SU-DHL-6 (cell line): ENCODE measurements at regions not wholly inside any gene's neighbourhood (a gene's known extent, or its start where the extent isn't known, plus 50 kb on each side); places are given as distances from the start of the nearest gene placed in this dataset.

Experiments used
- H2AFZ ChIP-seq: fragments of 200-600 bp; sonication (generic); 2 replicates; pipeline ENCODE4 v1.6.1; 2014; ENCODE audit warnings: low read depth, mild to moderate bottlenecking, moderate library complexity, mixed read lengths, antibody characterized with exemption, low read length; ENCODE audit not compliant: severe bottlenecking
- H3F3A ChIP-seq: fragments of 200-600 bp; shearing (Covaris generic); 2 replicates; pipeline ENCODE4 v1.6.0; 2016; ENCODE audit warnings: antibody characterized with exemption, mild to moderate bottlenecking; ENCODE audit not compliant: insufficient read depth
- H3K27ac ChIP-seq: fragments of 200-600 bp; sonication (generic); 2 replicates; pipeline ENCODE4 v1.5.1; 2016; ENCODE audit warnings: low read depth, mild to moderate bottlenecking, low read length, moderate library complexity, mixed read lengths
- H3K27me3 ChIP-seq: fragments of 200-600 bp; sonication (generic), shearing (Covaris generic); 2 replicates; pipeline ENCODE4 v1.6.0; 2014; ENCODE audit warnings: mild to moderate bottlenecking, low read length
- H3K36me3 ChIP-seq: fragments of 200-600 bp; sonication (generic); 2 replicates; pipeline ENCODE4 v1.6.1; 2014; ENCODE audit warnings: mild to moderate bottlenecking, low read length, mixed read lengths
- H3K4me2 ChIP-seq: fragments of 300-600, 200-600 bp; shearing (Covaris generic), sonication (generic); 2 replicates; pipeline ENCODE4 v1.6.0; 2014; ENCODE audit warnings: low read length, low read depth, mild to moderate bottlenecking; ENCODE audit not compliant: poor library complexity, severe bottlenecking
- H3K4me3 ChIP-seq: fragments of 200-600 bp; sonication (generic); 2 replicates; pipeline ENCODE4 v1.5.1; 2014; ENCODE audit warnings: antibody characterized with exemption, low read length, mild to moderate bottlenecking, mixed read lengths; ENCODE audit not compliant: insufficient read depth, poor library complexity, severe bottlenecking
- H3K79me2 ChIP-seq: fragments of 200-600 bp; sonication (generic); 2 replicates; pipeline ENCODE4 v1.6.1; 2014; ENCODE audit warnings: mild to moderate bottlenecking, low read length, moderate library complexity; ENCODE audit not compliant: insufficient read depth
- H3K9ac ChIP-seq: fragments of 200-600 bp; sonication (generic); 2 replicates; pipeline ENCODE4 v1.7.0; 2014; ENCODE audit warnings: mild to moderate bottlenecking, low read length
- H3K9me2 ChIP-seq: fragments of 200-600 bp; sonication (generic); replicated peaks from 2 replicates; pipeline ENCODE4 v1.6.1; 2014; ENCODE audit warnings: low read length; ENCODE audit not compliant: insufficient read depth
- H3K9me3 ChIP-seq: fragments of 200-600 bp; sonication (generic); 2 replicates; pipeline ENCODE4 v1.6.1; 2014; ENCODE audit warnings: low read length, mixed read lengths; ENCODE audit not compliant: insufficient read depth
- H4K20me1 ChIP-seq: fragments of 200-600 bp; sonication (generic); 2 replicates; pipeline ENCODE4 v1.6.1; 2014; ENCODE audit warnings: low read depth, mild to moderate bottlenecking, antibody characterized with exemption, low read length, moderate library complexity, mixed read lengths
- CTCF ChIP-seq: fragments of 200-600 bp; sonication (generic); IDR thresholded peaks from one replicate; pipeline ENCODE4 v1.5.1; 2017; ENCODE audit warnings: antibody characterized with exemption, mild to moderate bottlenecking, low read length, moderate library complexity; ENCODE audit not compliant: insufficient read depth, poor library complexity, severe bottlenecking
- EZH2phosphoT487 ChIP-seq: fragments of 200-600 bp; sonication (generic), shearing (Covaris generic); conservative IDR thresholded peaks from 2 replicates; pipeline ENCODE4 v1.6.1; 2018; ENCODE audit warnings: mild to moderate bottlenecking, antibody characterized with exemption, low read length, moderate library complexity, mixed read lengths

GRCh38 chr5:124252747-124253146 lies 493.7 kb downstream of the ZNF608 start:
- H3K4me3 ChIP-seq: no peak overlapping the region
- no peaks in the 10 kb centered on the region for H3K9me2 ChIP-seq
- no peaks in the 10 kb centered on the region for H3F3A ChIP-seq
- H3K9me3 ChIP-seq: no peaks in the 10 kb centered on the region
- H2AFZ ChIP-seq: no peak overlapping the region
- H3K27me3 ChIP-seq: no peaks in the 10 kb centered on the region
- no peak overlapping the region for H3K9ac ChIP-seq
- no peak overlapping the region for H3K27ac ChIP-seq
- no peaks in the 10 kb centered on the region for H4K20me1 ChIP-seq
- H3K36me3 ChIP-seq: no peaks in the 10 kb centered on the region
- no peak for TF ChIP-seq CTCF
- no peak for TF ChIP-seq EZH2phosphoT487
- no peak overlapping the region for H3K4me2 ChIP-seq
- H3K79me2 ChIP-seq: no peaks in the 10 kb centered on the region

DNA sequence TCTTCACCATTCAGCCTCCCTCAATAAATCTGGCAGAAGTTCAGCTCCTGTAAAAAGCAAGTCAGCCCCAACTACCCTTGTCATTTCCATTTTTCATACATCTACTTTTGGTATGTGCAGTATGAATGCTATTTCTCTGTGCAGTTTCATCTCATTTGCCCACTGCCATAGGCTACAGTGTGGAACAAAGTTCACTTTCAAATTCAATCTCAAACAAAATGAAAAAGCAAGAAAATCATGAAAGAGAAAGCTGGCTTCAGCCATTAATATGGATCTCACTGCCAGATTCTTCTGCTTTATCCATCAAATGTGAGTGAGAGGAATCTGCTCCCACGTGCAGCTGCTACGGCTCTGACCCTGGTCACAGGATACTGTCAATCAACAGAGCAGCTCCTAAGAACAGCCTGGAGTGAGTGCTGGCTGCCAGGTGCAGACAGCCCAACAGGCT lies 494.2 kb downstream of the ZNF608 start:
- H3K79me2 ChIP-seq: no peaks in the 10 kb centered on the region
- H3K9me2 ChIP-seq: no peaks in the 10 kb centered on the region
- H3K27ac ChIP-seq: no peak overlapping the region
- no peak overlapping the region for H2AFZ ChIP-seq
- no peaks in the 10 kb centered on the region for H3K9me3 ChIP-seq
- H4K20me1 ChIP-seq: no peaks in the 10 kb centered on the region
- H3K27me3 ChIP-seq: no peaks in the 10 kb centered on the region
- no peaks in the 10 kb centered on the region for H3F3A ChIP-seq
- H3K4me2 ChIP-seq: no peak overlapping the region
- no peak overlapping the region for H3K4me3 ChIP-seq
- H3K36me3 ChIP-seq: no peaks in the 10 kb centered on the region
- H3K9ac ChIP-seq: no peak overlapping the region
- no peak for TF ChIP-seq CTCF

DNA sequence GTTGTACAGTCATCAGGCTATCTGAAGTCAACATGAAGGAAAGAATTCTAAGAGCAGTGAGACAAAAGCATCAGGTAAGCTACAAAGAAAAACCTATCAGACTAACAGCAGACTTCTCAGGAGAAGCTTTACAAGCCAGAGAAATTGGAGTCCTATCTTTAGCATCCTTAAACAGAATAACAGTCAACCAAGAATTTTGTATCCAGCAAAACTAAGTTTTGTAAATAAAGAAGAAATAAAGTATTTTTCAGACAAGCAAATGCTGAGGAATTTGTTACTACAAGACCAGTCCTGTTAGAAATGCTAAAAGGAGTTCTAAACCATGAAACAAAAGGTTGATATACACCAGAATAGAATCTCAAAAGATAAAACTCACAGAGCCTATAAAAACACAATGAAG lies 501.2 kb downstream of the ZNF608 start:
- no peaks in the 10 kb centered on the region for H3K79me2 ChIP-seq
- no peak overlapping the region for H3K27ac ChIP-seq
- no peaks in the 10 kb centered on the region for H3K27me3 ChIP-seq
- H3K4me2 ChIP-seq: no peak overlapping the region
- H2AFZ ChIP-seq: no peak overlapping the region
- H3K9me3 ChIP-seq: peaks cover 15% of the 10 kb centered on the region; the same call in 1 of the 2 replicates
- no peaks in the 10 kb centered on the region for H4K20me1 ChIP-seq
- H3F3A ChIP-seq: no peaks in the 10 kb centered on the region
- no peak overlapping the region for H3K4me3 ChIP-seq
- H3K9me2 ChIP-seq: no peaks in the 10 kb centered on the region
- TF ChIP-seq CTCF (no peak), EZH2phosphoT487 (no peak)
- H3K36me3 ChIP-seq: no peaks in the 10 kb centered on the region
- no peak overlapping the region for H3K9ac ChIP-seq
